SU-DHL-6 (cell line): ENCODE measurements at regions not wholly inside any gene's neighbourhood (a gene's known extent, or its start where the extent isn't known, plus 50 kb on each side); places are given as distances from the start of the nearest gene placed in this dataset.

Experiments used
- EZH2phosphoT487 ChIP-seq: fragments of 200-600 bp; sonication (generic), shearing (Covaris generic); conservative IDR thresholded peaks from 2 replicates; pipeline ENCODE4 v1.6.1; 2018; ENCODE audit warnings: mild to moderate bottlenecking, antibody characterized with exemption, low read length, moderate library complexity, mixed read lengths
- TF ChIP-seq, protein P1 (sequence below): fragments of 200-600 bp; sonication (generic); IDR thresholded peaks from one replicate; pipeline ENCODE4 v1.5.1; 2017; ENCODE audit warnings: antibody characterized with exemption, mild to moderate bottlenecking, low read length, moderate library complexity; ENCODE audit not compliant: insufficient read depth, poor library complexity, severe bottlenecking

DNA sequence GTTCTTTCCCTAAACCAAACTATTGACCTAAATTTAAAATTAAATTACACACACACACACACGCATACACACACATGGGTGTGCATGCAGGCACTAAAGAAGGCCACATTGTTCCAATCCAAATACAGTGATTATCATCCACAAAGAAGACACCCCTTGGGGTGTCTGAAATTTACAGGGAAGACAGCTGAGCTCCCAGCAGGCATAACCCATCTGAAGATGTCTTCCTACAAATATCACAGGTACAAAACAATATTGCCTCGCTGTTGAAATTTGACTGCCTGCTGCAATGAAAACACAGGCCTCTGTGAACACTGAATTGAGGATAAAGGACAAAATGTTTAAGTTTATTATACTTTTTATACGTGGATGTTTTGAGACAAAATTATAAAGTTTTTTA lies 50.2 kb upstream of the SLC7A11 start:
- no peak for TF ChIP-seq EZH2phosphoT487
- TF ChIP-seq, protein P1, sequence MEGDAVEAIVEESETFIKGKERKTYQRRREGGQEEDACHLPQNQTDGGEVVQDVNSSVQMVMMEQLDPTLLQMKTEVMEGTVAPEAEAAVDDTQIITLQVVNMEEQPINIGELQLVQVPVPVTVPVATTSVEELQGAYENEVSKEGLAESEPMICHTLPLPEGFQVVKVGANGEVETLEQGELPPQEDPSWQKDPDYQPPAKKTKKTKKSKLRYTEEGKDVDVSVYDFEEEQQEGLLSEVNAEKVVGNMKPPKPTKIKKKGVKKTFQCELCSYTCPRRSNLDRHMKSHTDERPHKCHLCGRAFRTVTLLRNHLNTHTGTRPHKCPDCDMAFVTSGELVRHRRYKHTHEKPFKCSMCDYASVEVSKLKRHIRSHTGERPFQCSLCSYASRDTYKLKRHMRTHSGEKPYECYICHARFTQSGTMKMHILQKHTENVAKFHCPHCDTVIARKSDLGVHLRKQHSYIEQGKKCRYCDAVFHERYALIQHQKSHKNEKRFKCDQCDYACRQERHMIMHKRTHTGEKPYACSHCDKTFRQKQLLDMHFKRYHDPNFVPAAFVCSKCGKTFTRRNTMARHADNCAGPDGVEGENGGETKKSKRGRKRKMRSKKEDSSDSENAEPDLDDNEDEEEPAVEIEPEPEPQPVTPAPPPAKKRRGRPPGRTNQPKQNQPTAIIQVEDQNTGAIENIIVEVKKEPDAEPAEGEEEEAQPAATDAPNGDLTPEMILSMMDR, result no peak
